Activated CD4-positive, alpha-beta T cell treated with anti-CD3 and anti-CD28 coated beads, Interleukin-2, amount 10 ng/mL, durations not matched to agents 7 days and 5 days (primary cell): ENCODE measurements at regions not wholly inside any gene's neighbourhood (a gene's known extent, or its start where the extent isn't known, plus 50 kb on each side); places are given as distances from the start of the nearest gene placed in this dataset.
A peak's percentile ranks its signal among the peaks of the same experiment; 100 is the strongest.
"Not testable (repeated sequence)": the region's sequence is repeated elsewhere in the genome, so short reads cannot be mapped to it uniquely, and the experiment has no call there.

Experiments
- CTCF ChIA-PET: fragments of 350-600 bp; sonication (Branson Sonifier 250); formaldehyde crosslinking; loops from one replicate; lab custom pipeline; 2021; ENCODE audit warnings: antibody characterized with exemption; lab: Charles Lee
- POLR2A ChIA-PET: fragments of 350-600 bp; sonication (Branson Sonifier 250); formaldehyde crosslinking; loops from one replicate; lab custom pipeline; 2021; ENCODE audit warnings: antibody characterized with exemption; lab: Charles Lee
- DNase-seq: peaks from one replicate; pipeline ENCODE4 v3.0.0-alpha.2; 2020
- H3K27ac Mint-ChIP-seq: one replicate; pipeline ENCODE4 v1.8.0; 2021; ENCODE audit warnings: mild to moderate bottlenecking, moderate library complexity, mixed read lengths
- H3K27me3 Mint-ChIP-seq: one replicate; pipeline ENCODE4 v1.8.0; 2021; ENCODE audit warnings: mixed read lengths
- H3K36me3 Mint-ChIP-seq: one replicate; pipeline ENCODE4 v1.8.0; 2021; ENCODE audit warnings: low read depth, mixed read lengths
- H3K4me1 Mint-ChIP-seq: one replicate; pipeline ENCODE4 v1.8.0; 2021; ENCODE audit warnings: mixed read lengths
- H3K4me3 Mint-ChIP-seq: one replicate; pipeline ENCODE4 v1.8.0; 2021; ENCODE audit warnings: mild to moderate bottlenecking, moderate library complexity, mixed read lengths
- H3K9me3 Mint-ChIP-seq: one replicate; pipeline ENCODE4 v1.8.0; 2021; ENCODE audit warnings: mixed read lengths

DNA sequence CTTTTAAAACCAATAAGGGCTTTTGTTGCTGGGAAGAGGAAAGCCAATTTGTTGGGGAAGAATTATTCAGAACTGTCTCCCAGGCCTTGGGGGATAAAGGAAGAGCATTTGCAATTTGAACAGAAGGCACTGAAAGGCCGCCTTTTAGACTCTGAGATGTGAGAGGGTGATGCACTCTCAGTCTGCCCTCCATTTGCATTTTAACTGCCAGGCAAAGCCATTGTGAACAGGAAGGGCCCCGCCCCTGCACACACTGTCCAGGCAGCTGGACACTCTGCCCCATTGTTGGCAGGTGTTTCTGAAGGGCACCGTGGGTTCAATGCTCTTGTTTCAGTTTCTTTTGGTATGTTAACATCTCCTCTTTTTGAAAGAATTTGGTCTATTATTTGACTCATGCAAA is 169.5 kb upstream of the COPS8 start:
- Mint-ChIP-seq H3K27ac (no peak overlapping the region), H3K27me3 (peaks cover 6% of the 10 kb centered on the region), H3K4me3 (no peak overlapping the region), H3K4me1 (no peaks in the 10 kb centered on the region), H3K36me3 (no peaks in the 10 kb centered on the region), H3K9me3 (no peaks in the 10 kb centered on the region)
- no peak for DNase-seq
- ChIA-PET POLR2A (no interaction called here), CTCF (no interaction called here)

DNA sequence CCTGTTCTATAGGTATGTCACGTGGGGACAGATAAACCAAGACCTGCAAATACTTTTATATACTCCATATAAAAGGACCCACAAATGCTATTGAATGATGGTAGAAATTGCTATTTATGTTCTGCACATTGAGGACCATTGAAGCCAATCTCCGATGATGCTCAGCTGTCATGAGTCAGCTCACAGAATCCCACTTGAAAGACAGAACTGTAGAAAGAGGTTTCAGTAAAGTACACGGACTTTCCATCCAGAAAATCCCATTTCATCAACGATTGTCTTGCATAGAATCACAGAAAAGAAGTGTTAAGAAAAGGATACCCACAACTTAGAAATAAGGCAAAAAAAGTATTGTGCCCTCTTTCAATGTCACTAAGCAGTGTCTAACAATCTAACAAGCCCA is 169.0 kb upstream of the COPS8 start:
- peaks cover 6% of the 10 kb centered on the region for H3K27me3 Mint-ChIP-seq
- H3K27ac Mint-ChIP-seq: no peak overlapping the region
- no peaks in the 10 kb centered on the region for H3K9me3 Mint-ChIP-seq
- H3K4me3 Mint-ChIP-seq: no peak overlapping the region
- CTCF ChIA-PET: no interaction called here
- no peaks in the 10 kb centered on the region for H3K36me3 Mint-ChIP-seq
- no peak for DNase-seq
- H3K4me1 Mint-ChIP-seq: no peaks in the 10 kb centered on the region
- POLR2A ChIA-PET: no interaction called here

DNA sequence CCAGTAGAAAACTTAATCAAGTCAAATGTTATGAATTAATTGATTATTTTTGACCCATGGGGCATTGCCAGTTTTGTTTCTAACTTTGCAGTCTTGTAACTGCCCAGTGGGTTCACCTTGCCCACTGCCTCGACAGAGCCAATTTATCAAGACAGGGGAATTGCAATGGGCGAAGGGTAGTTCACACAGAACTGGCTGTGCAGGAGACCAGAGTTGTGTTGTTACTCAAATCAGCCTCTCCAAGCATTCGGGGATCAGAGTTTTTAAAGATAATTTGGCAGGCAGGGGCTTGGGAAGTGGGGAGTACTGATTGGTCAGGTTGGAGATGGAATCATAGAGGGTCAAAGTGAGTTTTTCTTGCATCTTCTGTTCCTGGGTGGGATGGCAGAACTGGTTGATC is 168.5 kb upstream of the COPS8 start:
- Mint-ChIP-seq H3K4me1 (no peaks in the 10 kb centered on the region), H3K4me3 (no peak overlapping the region), H3K27me3 (peaks cover 6% of the 10 kb centered on the region), H3K27ac (no peak overlapping the region), H3K9me3 (no peaks in the 10 kb centered on the region), H3K36me3 (no peaks in the 10 kb centered on the region)
- DNase-seq: no peak
- POLR2A ChIA-PET: no interaction called here
- CTCF ChIA-PET: no interaction called here

DNA sequence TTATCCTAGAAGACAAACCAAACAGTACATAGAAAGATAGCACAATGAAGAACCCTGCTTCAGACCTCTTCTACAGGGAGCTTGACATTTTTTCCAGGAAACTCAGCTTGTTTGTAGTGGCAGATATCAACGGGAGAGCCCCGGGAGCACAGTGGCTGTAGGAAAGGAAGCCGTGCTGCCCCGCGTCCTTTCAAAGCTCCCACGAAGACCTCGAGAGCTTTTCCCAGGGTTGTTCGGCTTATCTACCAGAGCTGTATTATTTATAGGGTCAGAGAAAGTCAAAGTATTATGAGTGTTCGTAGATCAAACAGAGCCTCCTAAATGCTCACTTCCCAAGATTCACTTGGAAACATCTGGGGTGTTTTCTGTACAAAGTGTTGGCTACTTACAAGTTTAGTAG is 167.1 kb upstream of the COPS8 start:
- CTCF ChIA-PET: interaction anchor here (1.2 kb wide), 1 partner anchor 10 kb away, joined by 3 read pairs; no protein-coding TSS in a partner anchor
- Mint-ChIP-seq H3K27ac (no peak overlapping the region), H3K36me3 (no peaks in the 10 kb centered on the region), H3K4me1 (no peaks in the 10 kb centered on the region), H3K9me3 (no peaks in the 10 kb centered on the region), H3K27me3 (peaks cover 6% of the 10 kb centered on the region), H3K4me3 (no peak overlapping the region)
- DNase-seq: no peak
- POLR2A ChIA-PET: no interaction called here

DNA sequence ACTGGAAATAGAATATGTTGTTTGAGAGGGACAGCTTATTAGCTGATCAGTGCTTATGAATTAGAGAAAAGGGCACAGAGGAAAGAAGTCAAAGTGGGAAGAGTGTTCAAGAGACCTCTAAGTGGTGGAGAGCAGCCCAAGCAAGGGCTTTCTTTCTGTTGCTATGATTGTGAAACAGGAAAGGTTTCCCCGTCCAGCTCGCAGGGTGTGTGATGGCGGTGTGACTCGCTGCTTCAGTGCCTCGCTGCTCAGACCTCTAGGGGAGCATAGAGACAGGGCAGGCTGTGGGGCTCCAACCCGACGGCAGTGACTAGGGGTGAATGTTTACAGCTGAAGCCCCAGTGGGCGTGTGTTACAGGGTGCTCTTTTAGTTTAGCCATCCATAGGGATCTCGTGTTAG is 166.5 kb upstream of the COPS8 start:
- H3K36me3 Mint-ChIP-seq: no peaks in the 10 kb centered on the region
- H3K4me3 Mint-ChIP-seq: no peak overlapping the region
- no peaks in the 10 kb centered on the region for H3K4me1 Mint-ChIP-seq
- ChIA-PET POLR2A (no interaction called here), CTCF (interaction anchor here (1.2 kb wide), 1 partner anchor 11 kb away, joined by 3 read pairs; no protein-coding TSS in a partner anchor)
- no peak overlapping the region for H3K27ac Mint-ChIP-seq
- DNase-seq: no peak
- H3K27me3 Mint-ChIP-seq: peaks cover 6% of the 10 kb centered on the region
- no peaks in the 10 kb centered on the region for H3K9me3 Mint-ChIP-seq

DNA sequence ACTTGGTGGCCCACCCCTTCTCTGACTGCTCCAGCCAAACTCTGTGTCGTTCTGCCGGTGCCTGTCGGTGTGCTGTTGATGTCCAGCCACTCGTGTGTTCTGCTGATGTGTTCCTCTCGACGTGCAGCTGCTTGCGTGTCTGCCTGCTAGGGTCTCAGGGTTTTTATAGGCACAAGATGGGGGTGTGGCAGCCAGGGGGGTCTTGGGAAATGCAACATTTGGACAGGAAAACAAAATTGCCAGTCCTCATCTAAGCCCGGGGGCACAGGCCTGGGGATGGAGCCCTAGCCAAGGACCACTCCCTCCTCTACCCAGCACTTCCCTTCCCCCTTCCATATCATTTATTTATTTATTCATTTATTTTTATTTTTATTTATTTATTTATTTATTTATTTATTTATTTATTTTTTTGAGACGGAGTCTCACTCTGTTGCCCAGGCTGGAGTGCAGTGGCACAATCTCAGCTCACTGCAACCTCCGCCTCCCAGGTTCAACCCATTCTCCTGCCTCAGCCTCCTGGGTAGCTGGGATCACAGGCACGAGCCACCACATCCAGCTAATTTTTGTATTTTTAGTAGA is 165.8 kb upstream of the COPS8 start:
- H3K27ac Mint-ChIP-seq, H3K9me3 Mint-ChIP-seq, H3K27me3 Mint-ChIP-seq, H3K4me3 Mint-ChIP-seq, DNase-seq, H3K4me1 Mint-ChIP-seq, POLR2A ChIA-PET, H3K36me3 Mint-ChIP-seq: not testable (repeated sequence)
- CTCF ChIA-PET: interaction anchor here (0.6 to 1.2 kb wide), 2 partner anchors 12 to 1885 kb away, joined by 3 read pairs; no protein-coding TSS in a partner anchor

DNA sequence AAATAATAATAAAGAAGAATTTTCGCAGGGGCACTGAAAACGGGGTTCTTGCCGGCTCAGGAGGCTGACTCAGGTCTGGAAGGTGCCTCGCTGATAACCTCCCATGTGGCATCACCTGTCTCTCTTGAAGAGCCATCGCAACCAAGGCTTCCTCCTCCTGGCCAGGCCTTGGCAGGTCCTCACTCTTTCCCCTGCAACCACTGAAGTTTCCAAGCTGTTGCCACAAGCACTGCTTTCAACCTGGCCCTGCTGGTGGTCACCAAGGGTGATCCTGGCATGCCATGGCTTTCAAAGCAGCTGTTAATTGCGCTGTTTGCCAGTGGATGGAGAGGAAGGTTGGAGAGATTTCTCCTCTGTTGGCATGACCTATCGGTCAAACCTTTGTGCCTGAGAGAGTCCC is 163.6 kb upstream of the COPS8 start:
- CTCF ChIA-PET: no interaction called here
- POLR2A ChIA-PET: no interaction called here
- DNase-seq: no peak
- H3K4me3 Mint-ChIP-seq: no peak overlapping the region
- H3K4me1 Mint-ChIP-seq: no peaks in the 10 kb centered on the region
- peaks cover 16% of the 10 kb centered on the region for H3K27me3 Mint-ChIP-seq
- H3K9me3 Mint-ChIP-seq: no peaks in the 10 kb centered on the region
- no peaks in the 10 kb centered on the region for H3K36me3 Mint-ChIP-seq
- H3K27ac Mint-ChIP-seq: no peak overlapping the region

DNA sequence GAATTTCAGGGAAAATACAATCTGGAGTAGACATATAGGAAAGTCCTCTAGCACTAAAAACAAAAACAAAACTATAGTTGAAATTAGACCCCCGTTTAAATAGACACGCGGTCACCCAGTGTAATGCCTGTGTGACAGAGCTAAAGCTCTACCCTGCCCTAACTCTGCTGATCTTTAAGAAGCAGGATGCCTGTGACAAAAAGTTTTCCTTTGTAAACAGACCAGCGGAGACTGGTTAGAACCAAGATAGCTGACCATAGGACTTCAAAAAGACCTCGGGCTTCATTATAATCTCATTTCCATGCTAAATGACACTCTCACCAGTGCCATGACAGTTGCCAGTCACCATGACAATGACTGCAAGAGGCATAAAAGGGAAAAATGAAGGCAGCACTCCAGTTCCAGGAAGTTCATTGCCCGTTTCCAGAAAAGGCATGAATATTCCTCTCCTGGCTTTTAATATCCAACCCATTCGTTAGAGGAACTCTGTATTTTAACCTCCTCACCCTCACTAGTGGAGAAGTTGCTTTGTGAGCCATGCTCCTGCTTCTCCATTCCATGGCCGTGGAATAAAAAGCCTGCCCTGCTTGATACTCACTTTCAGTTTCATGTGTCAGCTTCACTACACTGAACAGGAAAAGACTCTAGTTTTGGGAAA is 157.2 kb upstream of the COPS8 start:
- CTCF ChIA-PET: no interaction called here
- no peaks in the 10 kb centered on the region for H3K9me3 Mint-ChIP-seq
- DNase-seq: no peak
- peaks cover 22% of the 10 kb centered on the region for H3K27me3 Mint-ChIP-seq
- H3K36me3 Mint-ChIP-seq: no peaks in the 10 kb centered on the region
- H3K4me3 Mint-ChIP-seq: peak overlapping the region; percentile 74
- H3K4me1 Mint-ChIP-seq: peaks cover 8% of the 10 kb centered on the region
- POLR2A ChIA-PET: no interaction called here
- H3K27ac Mint-ChIP-seq: peak overlapping the region; percentile 78

DNA sequence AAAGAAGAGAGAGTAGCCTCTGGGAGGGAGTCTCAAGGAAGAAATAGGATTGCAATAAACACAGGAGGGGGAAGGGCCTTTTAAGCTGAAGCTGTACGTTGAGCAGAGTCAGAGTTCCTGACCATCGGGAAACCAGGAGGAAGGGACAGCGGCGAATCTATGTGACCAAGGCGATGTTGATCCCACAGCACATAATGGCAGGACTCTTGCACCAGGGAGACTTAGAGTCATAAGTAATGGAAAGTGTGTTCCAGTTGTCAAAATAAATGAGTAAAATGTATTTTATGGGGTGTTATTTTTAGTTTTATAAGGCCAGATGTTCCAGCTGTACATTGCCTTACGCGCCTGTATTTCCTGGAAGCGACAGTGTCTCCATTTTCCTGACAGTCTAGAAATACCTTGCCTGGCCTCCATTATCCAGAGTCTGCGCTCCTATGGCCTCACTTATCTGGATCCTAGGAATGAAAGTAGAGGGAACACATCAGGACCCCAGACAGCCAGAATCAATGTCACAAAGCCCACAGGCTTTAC is 152.8 kb upstream of the COPS8 start:
- Mint-ChIP-seq H3K4me1 (peaks cover 8% of the 10 kb centered on the region), H3K4me3 (no peak overlapping the region), H3K27me3 (peaks cover 6% of the 10 kb centered on the region), H3K27ac (no peak overlapping the region), H3K36me3 (no peaks in the 10 kb centered on the region), H3K9me3 (no peaks in the 10 kb centered on the region)
- POLR2A ChIA-PET: no interaction called here
- CTCF ChIA-PET: no interaction called here
- DNase-seq: no peak

DNA sequence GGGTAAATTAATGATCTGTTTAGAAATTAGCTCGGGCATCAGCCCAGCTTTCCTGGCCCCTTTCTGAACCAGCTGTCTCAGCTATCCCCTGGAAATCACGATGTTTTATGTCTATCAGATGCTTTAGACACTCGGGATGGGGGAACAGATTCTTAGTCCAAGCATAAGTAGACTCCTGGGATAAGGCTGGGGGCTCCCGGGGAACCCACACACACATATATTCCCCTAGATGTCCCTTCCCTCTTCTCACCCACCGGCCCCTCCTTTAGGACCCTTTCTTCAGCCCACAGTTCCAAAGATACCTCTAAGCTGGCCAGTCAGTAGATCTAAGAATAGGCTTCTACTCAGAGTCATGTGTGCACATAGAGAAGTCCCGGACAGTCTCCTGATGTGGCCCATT is 151.5 kb upstream of the COPS8 start:
- Mint-ChIP-seq H3K4me1 (no peaks in the 10 kb centered on the region), H3K9me3 (no peaks in the 10 kb centered on the region), H3K27ac (no peak overlapping the region), H3K36me3 (no peaks in the 10 kb centered on the region), H3K27me3 (peaks cover 2% of the 10 kb centered on the region), H3K4me3 (no peak overlapping the region)
- DNase-seq: no peak
- ChIA-PET CTCF (interaction anchor here (0.7 kb wide), 1 partner anchor 315 kb away, joined by 5 read pairs; no protein-coding TSS in a partner anchor), POLR2A (no interaction called here)

DNA sequence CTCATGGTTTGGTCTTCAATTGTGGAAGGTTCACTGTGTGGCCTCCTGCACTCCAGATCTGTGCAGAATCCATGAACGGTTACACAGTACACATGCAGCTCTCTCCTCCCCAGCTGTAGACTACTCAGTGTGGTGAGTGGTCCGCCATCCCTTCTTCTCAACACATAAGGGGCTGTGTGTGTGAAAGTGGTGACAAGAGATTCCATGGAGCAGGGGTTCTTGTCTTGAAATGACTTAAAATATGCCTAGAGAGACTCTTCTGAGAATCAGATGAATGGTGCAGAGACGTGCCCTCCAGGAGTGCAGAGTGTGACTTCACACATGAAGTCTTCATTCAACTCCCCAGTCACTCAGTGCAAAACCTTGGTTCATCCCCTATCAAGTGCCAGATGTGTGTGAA is 151.0 kb upstream of the COPS8 start:
- no peaks in the 10 kb centered on the region for H3K4me1 Mint-ChIP-seq
- no peak overlapping the region for H3K4me3 Mint-ChIP-seq
- H3K36me3 Mint-ChIP-seq: no peaks in the 10 kb centered on the region
- DNase-seq: no peak
- POLR2A ChIA-PET: no interaction called here
- CTCF ChIA-PET: no interaction called here
- H3K27ac Mint-ChIP-seq: no peak overlapping the region
- peaks cover 2% of the 10 kb centered on the region for H3K27me3 Mint-ChIP-seq
- no peaks in the 10 kb centered on the region for H3K9me3 Mint-ChIP-seq

DNA sequence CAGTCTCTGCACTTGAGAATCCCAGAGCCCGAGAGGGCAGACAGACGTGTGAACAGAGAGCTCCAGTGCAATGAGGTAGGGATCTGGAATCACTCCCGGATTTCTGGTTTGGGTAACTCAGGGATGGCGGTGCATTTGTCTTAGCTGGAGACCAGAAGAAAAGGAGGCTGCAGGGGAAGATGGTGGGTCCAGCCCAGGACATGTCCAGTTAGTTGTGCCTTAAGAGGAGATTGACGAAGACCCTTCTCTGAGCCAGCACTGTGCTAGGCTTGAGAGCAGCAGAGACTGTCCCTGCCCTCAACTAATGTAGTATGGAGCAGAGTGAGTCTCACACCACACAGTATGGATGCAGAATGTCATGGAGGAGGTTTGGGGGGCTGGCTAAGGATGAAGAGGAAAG is 150.6 kb upstream of the COPS8 start:
- ChIA-PET POLR2A (no interaction called here), CTCF (no interaction called here)
- Mint-ChIP-seq H3K27ac (no peak overlapping the region), H3K4me3 (no peak overlapping the region), H3K36me3 (no peaks in the 10 kb centered on the region), H3K4me1 (no peaks in the 10 kb centered on the region), H3K9me3 (no peaks in the 10 kb centered on the region), H3K27me3 (peaks cover 2% of the 10 kb centered on the region)
- DNase-seq: no peak

DNA sequence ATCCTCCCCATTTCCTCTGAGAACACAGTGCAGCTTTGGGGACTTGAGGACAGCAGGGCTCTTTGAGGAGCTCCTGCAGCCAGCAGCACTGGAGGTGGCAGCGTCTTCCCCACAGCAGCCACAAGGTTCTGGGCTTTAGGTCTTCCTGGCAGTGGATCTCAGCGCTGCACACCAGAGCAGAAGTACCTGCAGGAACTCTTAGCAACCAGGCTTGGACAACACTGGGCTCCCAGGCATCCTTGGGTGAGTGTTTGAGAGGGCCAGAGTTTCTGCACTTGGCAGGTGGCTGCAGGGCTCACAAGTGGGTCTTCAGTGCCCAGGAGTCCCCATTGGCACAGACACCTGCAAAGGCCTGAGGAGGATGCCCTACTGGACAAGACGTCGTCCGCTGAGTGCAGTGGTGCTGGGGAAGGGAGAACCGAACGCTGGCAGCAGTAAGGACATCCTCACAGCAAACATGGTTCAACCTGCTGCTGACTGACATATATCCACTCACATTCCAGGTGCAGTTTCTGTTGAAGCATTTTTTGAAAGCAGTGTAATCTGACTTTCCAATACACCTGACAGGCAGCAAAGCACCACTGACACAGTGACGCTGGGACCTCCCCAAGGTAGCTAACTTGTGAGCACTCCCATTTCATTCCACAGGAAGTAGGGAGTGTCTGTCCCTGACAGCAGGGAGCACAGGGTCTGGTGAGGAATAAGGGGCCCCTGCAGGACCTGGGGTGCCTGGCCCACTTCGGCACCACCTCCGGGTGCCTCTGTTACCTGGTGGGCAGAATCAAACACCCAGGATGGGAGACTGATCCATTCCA is 149.9 kb upstream of the COPS8 start:
- no peak overlapping the region for H3K27ac Mint-ChIP-seq
- POLR2A ChIA-PET: no interaction called here
- peaks cover 2% of the 10 kb centered on the region for H3K27me3 Mint-ChIP-seq
- no peak for DNase-seq
- H3K4me3 Mint-ChIP-seq: no peak overlapping the region
- no peaks in the 10 kb centered on the region for H3K9me3 Mint-ChIP-seq
- H3K4me1 Mint-ChIP-seq: no peaks in the 10 kb centered on the region
- CTCF ChIA-PET: no interaction called here
- no peaks in the 10 kb centered on the region for H3K36me3 Mint-ChIP-seq
